GM19455 (cell line): ENCODE measurements at regions not wholly inside any gene's neighbourhood (a gene's known extent, or its start where the extent isn't known, plus 50 kb on each side); places are given as distances from the start of the nearest gene placed in this dataset.
"Not testable (repeated sequence)": the region's sequence is repeated elsewhere in the genome, so short reads cannot be mapped to it uniquely, and the experiment has no call there.

Source experiments
- ATAC-seq: cut with Tn5 transposase; IDR thresholded peaks from one replicate; pipeline ENCODE4 v1.9.1; 2021; ENCODE audit not compliant: unreplicated experiment

- ATAC-seq: no peak
These were observed 576.8 kb upstream of the SMIM31 start for GRCh38 chr4:164177153-164177552.

GRCh38 chr4:164177753-164178152, 576.2 kb upstream of the SMIM31 start:
- ATAC-seq: no peak

DNA sequence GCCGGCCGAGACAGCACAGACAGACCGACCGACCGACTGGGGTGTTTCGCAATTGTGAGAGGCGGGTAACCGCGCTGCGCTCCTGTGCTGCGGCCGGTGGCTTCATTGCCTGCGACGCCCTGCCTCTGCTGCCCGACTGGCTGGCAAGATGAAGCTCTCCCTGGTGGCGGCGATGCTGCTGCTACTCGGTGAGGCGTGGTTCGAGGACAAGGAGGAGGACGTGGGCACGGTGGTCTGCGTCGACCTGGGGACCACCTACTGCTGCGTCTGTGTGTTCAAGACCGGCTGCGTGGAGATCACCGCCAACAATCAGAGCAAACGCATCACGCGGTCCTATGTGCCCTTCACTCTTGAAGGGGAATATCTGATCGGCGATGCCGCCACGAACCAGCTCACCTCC, 565.7 kb upstream of the SMIM31 start:
- no peak for ATAC-seq

- ATAC-seq: no peak
These were observed 561.1 kb upstream of the SMIM31 start for GRCh38 chr4:164192844-164193243.

DNA sequence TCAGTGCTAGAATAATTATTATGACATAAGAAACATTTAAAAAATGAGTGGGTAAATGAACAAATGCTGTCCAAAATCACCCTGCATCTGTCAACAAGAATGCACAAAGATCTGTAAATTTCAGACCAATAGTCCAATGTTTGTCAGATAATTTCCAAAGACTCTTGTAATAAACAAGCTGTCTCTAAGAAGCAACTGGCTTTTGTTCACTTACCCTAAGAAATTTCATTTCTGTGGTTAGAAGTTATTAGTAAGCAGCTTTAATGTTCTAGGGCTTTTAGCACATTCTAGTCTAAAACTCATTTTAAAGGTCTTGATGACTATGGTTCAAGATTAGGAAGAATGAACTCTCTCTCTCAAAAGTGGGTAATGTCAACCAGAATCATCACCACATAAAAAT, 560.3 kb upstream of the SMIM31 start:
- no peak for ATAC-seq

DNA sequence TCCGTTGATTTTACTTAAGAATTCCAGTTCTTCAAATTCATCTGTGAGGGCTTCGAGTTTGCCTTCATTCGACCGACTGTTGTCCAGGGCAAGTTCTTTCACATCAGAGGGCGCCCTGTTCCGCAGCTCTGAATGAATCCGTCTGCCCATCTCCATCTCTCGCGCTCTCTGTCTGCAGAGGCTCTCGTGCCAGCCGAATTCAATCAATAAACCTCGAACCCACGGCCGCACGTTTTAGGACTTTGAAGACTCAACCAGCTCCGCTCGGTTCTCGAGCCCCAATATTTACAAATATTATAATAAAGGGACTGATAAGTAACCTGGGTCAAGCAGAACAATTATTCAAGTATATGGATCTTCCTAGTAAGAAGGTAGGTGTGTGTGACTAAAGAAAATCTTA, 556.4 kb upstream of the SMIM31 start:
- no peak for ATAC-seq

GRCh38 chr4:164203476-164203875, 550.5 kb upstream of the SMIM31 start:
- ATAC-seq: no peak

- ATAC-seq: no peak
These were observed 549.5 kb upstream of the SMIM31 start for GRCh38 chr4:164204434-164204833.

GRCh38 chr4:164207460-164207859, 546.5 kb upstream of the SMIM31 start:
- ATAC-seq: no peak

DNA sequence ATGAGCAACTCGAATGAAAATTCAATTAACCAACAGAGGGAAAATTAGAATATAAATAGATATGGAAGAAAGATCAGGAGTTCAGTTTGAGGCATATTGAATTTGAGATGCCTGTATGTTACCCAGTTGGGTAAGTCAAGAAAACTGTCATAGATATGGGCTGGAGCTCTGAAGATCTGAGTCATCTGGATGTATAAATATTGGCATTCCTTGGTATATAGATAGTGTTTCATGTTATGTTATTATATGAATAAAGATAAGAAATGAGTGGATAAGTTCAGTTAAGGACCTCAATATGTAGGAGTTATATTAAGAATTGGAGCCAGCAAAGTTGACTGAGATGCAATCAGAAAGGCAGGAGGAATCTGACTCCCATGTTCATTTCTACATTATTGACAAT, 543.6 kb upstream of the SMIM31 start:
- ATAC-seq: no peak

GRCh38 chr4:164212134-164212533, 541.8 kb upstream of the SMIM31 start:
- ATAC-seq: no peak

DNA sequence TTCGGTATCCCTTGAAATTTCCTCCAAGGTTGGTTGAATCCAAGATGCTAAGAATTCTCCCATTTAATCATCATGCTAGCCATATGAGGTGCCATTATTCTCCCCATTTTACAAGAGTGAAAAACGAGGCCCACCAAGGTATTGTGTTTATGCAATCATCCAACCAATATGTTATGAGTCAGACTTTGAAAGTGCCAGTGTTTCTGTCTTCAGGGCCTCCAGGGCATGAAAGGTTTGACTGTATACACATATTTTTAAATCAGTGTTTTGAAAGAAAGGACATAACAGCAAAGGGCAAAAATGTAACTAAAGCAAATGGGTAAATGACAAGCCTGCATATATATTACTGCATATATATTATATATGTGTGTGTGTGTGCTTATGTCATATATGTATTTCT, 541.2 kb upstream of the SMIM31 start:
- ATAC-seq: no peak

GRCh38 chr4:164215113-164215741, 538.7 kb upstream of the SMIM31 start:
- no peak for ATAC-seq

- ATAC-seq: no peak
These were observed 532.3 kb upstream of the SMIM31 start for GRCh38 chr4:164221631-164222030.

- ATAC-seq: no peak
These were observed 529.1 kb upstream of the SMIM31 start for GRCh38 chr4:164224871-164225270.

DNA sequence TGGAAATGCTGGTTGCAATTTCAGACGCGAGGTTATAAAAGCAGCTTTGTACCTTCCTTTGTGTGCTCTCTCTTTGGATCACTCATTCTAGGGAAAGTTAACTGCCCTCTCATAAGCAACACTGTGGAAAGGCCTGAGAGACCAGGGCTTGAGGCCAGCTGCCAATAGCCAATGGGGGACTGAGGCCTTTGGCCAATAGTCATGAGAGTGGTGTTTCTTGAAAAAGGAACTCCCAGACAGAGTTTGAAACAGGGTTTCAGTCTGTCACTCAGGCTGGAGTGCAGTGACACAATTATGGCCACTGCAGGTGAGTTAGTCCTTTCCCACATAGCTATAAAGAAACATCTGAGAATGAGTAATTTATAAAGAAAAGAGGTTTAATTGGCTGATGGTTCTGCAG, 524.7 kb upstream of the SMIM31 start:
- ATAC-seq: no peak

- no peak for ATAC-seq
These were observed 514.5 kb upstream of the SMIM31 start for GRCh38 chr4:164239433-164239832.

DNA sequence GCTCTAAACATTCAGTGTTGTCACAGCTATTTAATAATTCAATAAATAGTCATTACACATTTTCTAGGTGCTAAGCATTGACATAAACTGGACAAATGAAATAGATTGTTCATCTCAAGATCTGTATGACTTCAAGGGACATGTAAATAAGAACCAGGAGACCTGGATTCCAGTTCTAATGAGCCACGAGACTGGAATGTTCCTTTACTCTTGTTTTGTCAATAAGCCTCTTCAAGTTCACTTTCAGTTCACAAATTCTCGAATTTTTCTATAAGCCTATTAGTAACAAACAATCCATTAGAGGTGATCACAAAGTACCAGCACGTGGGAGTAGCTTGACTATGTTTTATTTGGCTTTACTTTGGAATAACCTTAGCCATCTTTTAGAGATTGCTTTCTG, 514.0 kb upstream of the SMIM31 start:
- no peak for ATAC-seq

DNA sequence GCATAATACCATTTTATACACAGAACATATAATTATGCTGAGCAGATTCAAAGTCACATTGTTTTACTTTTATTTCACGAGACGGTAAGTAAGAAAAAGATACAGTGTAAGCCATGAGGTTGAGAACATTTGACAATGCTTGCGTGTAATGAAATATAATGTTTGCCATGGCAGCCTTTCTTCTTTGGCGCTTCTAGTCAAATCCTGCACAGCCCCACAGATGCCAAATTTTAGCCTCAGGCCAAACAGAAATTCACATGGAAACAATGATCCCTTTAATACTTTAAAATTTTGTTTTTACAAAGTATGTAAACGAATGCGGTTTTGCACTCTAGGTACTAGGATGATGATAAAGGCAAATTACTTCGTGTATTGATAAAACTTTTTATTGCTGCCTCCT, 502.7 kb upstream of the SMIM31 start:
- no peak for ATAC-seq

DNA sequence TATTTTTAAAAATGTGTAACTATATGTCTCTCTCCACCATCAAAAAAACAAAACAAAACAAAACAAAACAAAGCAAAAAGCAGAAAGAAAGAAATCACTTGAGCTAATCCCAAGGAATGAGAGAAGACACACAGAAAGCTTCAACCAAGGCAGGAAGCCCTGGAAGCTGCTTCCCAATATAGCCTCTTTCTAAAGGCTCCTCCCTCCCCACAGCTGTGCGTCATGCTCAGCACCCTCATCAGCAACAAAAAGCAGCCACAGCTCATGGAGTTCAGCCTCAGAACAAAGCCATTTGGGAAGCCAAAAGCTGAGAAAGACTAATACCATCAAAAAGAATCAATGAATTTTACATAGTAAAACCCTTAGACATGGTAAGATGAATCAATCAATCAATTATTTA, 501.6 kb upstream of the SMIM31 start:
- no peak for ATAC-seq

- ATAC-seq: no peak
These were observed 492.1 kb upstream of the SMIM31 start for GRCh38 chr4:164261831-164262230.

GRCh38 chr4:164262508-164262907, 491.4 kb upstream of the SMIM31 start:
- ATAC-seq: not testable (repeated sequence)

- ATAC-seq: not testable (repeated sequence)
These were observed 476.5 kb upstream of the SMIM31 start for GRCh38 chr4:164277414-164277813.

GRCh38 chr4:164287173-164287572, 466.8 kb upstream of the SMIM31 start:
- no peak for ATAC-seq
